HG03135 (cell line): ENCODE measurements at regions not wholly inside any gene's neighbourhood (a gene's known extent, or its start where the extent isn't known, plus 50 kb on each side); places are given as distances from the start of the nearest gene placed in this dataset.

Experiments
- ATAC-seq: cut with Tn5 transposase; IDR thresholded peaks from one replicate; pipeline ENCODE4 v1.9.1; 2021; ENCODE audit warnings: mild to moderate bottlenecking, moderate library complexity; ENCODE audit not compliant: unreplicated experiment

- no peak for ATAC-seq
Observed at GRCh38 chr4:28117084-28117682, 1256.5 kb downstream of the STIM2 start.

- ATAC-seq: no peak
Observed at GRCh38 chr4:28146191-28146590, 1285.5 kb downstream of the STIM2 start.

- no peak for ATAC-seq
Observed at GRCh38 chr4:28148221-28148620, 1287.6 kb downstream of the STIM2 start.

- ATAC-seq: no peak
Observed at GRCh38 chr4:28149762-28150161, 1289.1 kb downstream of the STIM2 start.

GRCh38 chr4:28151314-28151713, 1290.7 kb downstream of the STIM2 start:
- no peak for ATAC-seq

GRCh38 chr4:28167411-28167810, 1306.8 kb downstream of the STIM2 start:
- no peak for ATAC-seq

- no peak for ATAC-seq
Observed at GRCh38 chr4:28176942-28177341, 1316.3 kb downstream of the STIM2 start.

- ATAC-seq: no peak
Observed at GRCh38 chr4:28177641-28178040, 1317.0 kb downstream of the STIM2 start.

- ATAC-seq: no peak
Observed at GRCh38 chr4:28179126-28179525, 1318.5 kb downstream of the STIM2 start.

GRCh38 chr4:28209371-28209924, 1348.8 kb downstream of the STIM2 start:
- no peak for ATAC-seq

- ATAC-seq: no peak
Observed at GRCh38 chr4:28211676-28212470, 1351.2 kb downstream of the STIM2 start.

GRCh38 chr4:28221536-28221935, 1360.9 kb downstream of the STIM2 start:
- no peak for ATAC-seq

- no peak for ATAC-seq
Observed at GRCh38 chr4:28225050-28225449, 1364.4 kb downstream of the STIM2 start.

- no peak for ATAC-seq
Observed at GRCh38 chr4:28225689-28226353, 1365.2 kb downstream of the STIM2 start.

GRCh38 chr4:28226962-28227361, 1366.3 kb downstream of the STIM2 start:
- ATAC-seq: no peak

- no peak for ATAC-seq
Observed at GRCh38 chr4:28227764-28228163, 1367.1 kb downstream of the STIM2 start.

- ATAC-seq: no peak
Observed at GRCh38 chr4:28228561-28229491, 1368.2 kb downstream of the STIM2 start.

GRCh38 chr4:28232376-28232775, 1371.7 kb downstream of the STIM2 start:
- ATAC-seq: no peak

GRCh38 chr4:28232951-28233350, 1372.3 kb downstream of the STIM2 start:
- ATAC-seq: no peak

GRCh38 chr4:28233724-28234123, 1373.1 kb downstream of the STIM2 start:
- ATAC-seq: no peak

- ATAC-seq: no peak
Observed at GRCh38 chr4:28238876-28239275, 1378.2 kb downstream of the STIM2 start.
